NCI-H187 treated with DMSO at 0.1 percent for 48 hours (cell line): ENCODE measurements at regions not wholly inside any gene's neighbourhood (a gene's known extent, or its start where the extent isn't known, plus 50 kb on each side); places are given as distances from the start of the nearest gene placed in this dataset.

Source experiments
- DNase-seq: peaks from one replicate; lab custom pipeline; 2025; lab: John Stamatoyannopoulos, UW

- DNase-seq: no peak
Measured at GRCh38 chr13:99642006-99642405, 140.7 kb downstream of the TM9SF2 start.

GRCh38 chr13:99640260-99640659 is 139.0 kb downstream of the TM9SF2 start:
- no peak for DNase-seq

GRCh38 chr13:99639126-99639525 is 137.9 kb downstream of the TM9SF2 start:
- no peak for DNase-seq

- DNase-seq: no peak
Measured at GRCh38 chr13:99636728-99637353, 135.6 kb downstream of the TM9SF2 start.

- no peak for DNase-seq
Measured at GRCh38 chr13:99636306-99636705, 135.0 kb downstream of the TM9SF2 start.

GRCh38 chr13:99634672-99635071 is 133.4 kb downstream of the TM9SF2 start:
- DNase-seq: no peak

- DNase-seq: no peak
Measured at GRCh38 chr13:99630269-99630898, 129.1 kb downstream of the TM9SF2 start.

- DNase-seq: no peak
Measured at GRCh38 chr13:99629641-99630040, 128.4 kb downstream of the TM9SF2 start.

- no peak for DNase-seq
Measured at GRCh38 chr13:99628442-99628841, 127.2 kb downstream of the TM9SF2 start.

GRCh38 chr13:99626461-99627082 is 125.3 kb downstream of the TM9SF2 start:
- DNase-seq: no peak

- DNase-seq: no peak
Measured at GRCh38 chr13:99624936-99625540, 123.8 kb downstream of the TM9SF2 start.

- no peak for DNase-seq
Measured at GRCh38 chr13:99620806-99621205, 119.5 kb downstream of the TM9SF2 start.

- no peak for DNase-seq
Measured at GRCh38 chr13:99619207-99619606, 117.9 kb downstream of the TM9SF2 start.

- DNase-seq: no peak
Measured at GRCh38 chr13:99617474-99618255, 116.4 kb downstream of the TM9SF2 start.

GRCh38 chr13:99614465-99614885 is 113.2 kb downstream of the TM9SF2 start:
- no peak for DNase-seq
